NCI-H2227 (cell line): ENCODE measurements at regions not wholly inside any gene's neighbourhood (a gene's known extent, or its start where the extent isn't known, plus 50 kb on each side); places are given as distances from the start of the nearest gene placed in this dataset.

Source experiments
- DNase-seq: peaks from one replicate; lab custom pipeline; 2025; ENCODE audit not compliant: unreplicated experiment; lab: John Stamatoyannopoulos, UW

- DNase-seq, result no peak
These were observed 172.8 kb upstream of the B3GAT1 start for GRCh38 chr11:134584706-134585445.

GRCh38 chr11:134584001-134584561 is 172.0 kb upstream of the B3GAT1 start:
- no peak for DNase-seq

GRCh38 chr11:134583397-134583990 is 171.5 kb upstream of the B3GAT1 start:
- DNase-seq, result no peak

GRCh38 chr11:134582770-134583095 is 170.7 kb upstream of the B3GAT1 start:
- no peak for DNase-seq

GRCh38 chr11:134581966-134582769 is 170.1 kb upstream of the B3GAT1 start:
- DNase-seq, result no peak

GRCh38 chr11:134581121-134581626 is 169.1 kb upstream of the B3GAT1 start:
- DNase-seq, result no peak

GRCh38 chr11:134580610-134580975 is 168.6 kb upstream of the B3GAT1 start:
- DNase-seq, result no peak

GRCh38 chr11:134579724-134580609 is 167.9 kb upstream of the B3GAT1 start:
- no peak for DNase-seq

- no peak for DNase-seq
These were observed 167.0 kb upstream of the B3GAT1 start for GRCh38 chr11:134578807-134579723.

- DNase-seq, result no peak
These were observed 165.8 kb upstream of the B3GAT1 start for GRCh38 chr11:134577751-134578395.

- no peak for DNase-seq
These were observed 164.7 kb upstream of the B3GAT1 start for GRCh38 chr11:134576721-134577171.

GRCh38 chr11:134576286-134576685 is 164.2 kb upstream of the B3GAT1 start:
- DNase-seq, result no peak

GRCh38 chr11:134575504-134576230 is 163.6 kb upstream of the B3GAT1 start:
- DNase-seq, result no peak

GRCh38 chr11:134574947-134575346 is 162.9 kb upstream of the B3GAT1 start:
- DNase-seq, result no peak

- DNase-seq, result no peak
These were observed 162.4 kb upstream of the B3GAT1 start for GRCh38 chr11:134574425-134574824.

GRCh38 chr11:134573857-134574256 is 161.8 kb upstream of the B3GAT1 start:
- DNase-seq, result no peak

GRCh38 chr11:134572741-134573675 is 161.0 kb upstream of the B3GAT1 start:
- no peak for DNase-seq
